ENCODE measurements at regions not wholly inside any gene's neighbourhood (a gene's known extent, or its start where the extent isn't known, plus 50 kb on each side); places are given as distances from the start of the nearest gene placed in this dataset.
"Not testable (repeated sequence)": the region's sequence is repeated elsewhere in the genome, so short reads cannot be mapped to it uniquely, and the experiment has no call there.

- DNase-seq: no peak
Measured at GRCh38 chr15:60138397-60138968, 134.4 kb downstream of the FOXB1 start.

GRCh38 chr15:60152386-60152785 is 148.3 kb downstream of the FOXB1 start:
- no peak for DNase-seq

GRCh38 chr15:60154764-60155325 is 150.7 kb downstream of the FOXB1 start:
- no peak for DNase-seq

GRCh38 chr15:60155661-60156060 is 151.6 kb downstream of the FOXB1 start:
- DNase-seq: no peak

- no peak for DNase-seq
Measured at GRCh38 chr15:60160909-60161308, 156.8 kb downstream of the FOXB1 start.

- DNase-seq: no peak
Measured at GRCh38 chr15:60161704-60162103, 157.6 kb downstream of the FOXB1 start.

- DNase-seq: no peak
Measured at GRCh38 chr15:60162251-60162967, 158.3 kb downstream of the FOXB1 start.

GRCh38 chr15:60162968-60163355 is 158.9 kb downstream of the FOXB1 start:
- no peak for DNase-seq

- no peak for DNase-seq
Measured at GRCh38 chr15:60165111-60165510, 161.0 kb downstream of the FOXB1 start.

- DNase-seq: no peak
Measured at GRCh38 chr15:60172143-60172542, 168.0 kb downstream of the FOXB1 start.

GRCh38 chr15:60179786-60180391 is 175.8 kb downstream of the FOXB1 start:
- DNase-seq: no peak

- not testable (repeated sequence) for DNase-seq
Measured at GRCh38 chr15:60181957-60182356, 177.8 kb downstream of the FOXB1 start.

- DNase-seq: no peak
Measured at GRCh38 chr15:60183366-60183765, 179.3 kb downstream of the FOXB1 start.

GRCh38 chr15:60184579-60184978 is 180.5 kb downstream of the FOXB1 start:
- DNase-seq: no peak

GRCh38 chr15:60191016-60191415 is 186.9 kb downstream of the FOXB1 start:
- no peak for DNase-seq

GRCh38 chr15:60191821-60192220 is 187.7 kb downstream of the FOXB1 start:
- no peak for DNase-seq

- no peak for DNase-seq
Measured at GRCh38 chr15:60195611-60196010, 191.5 kb downstream of the FOXB1 start.

- no peak for DNase-seq
Measured at GRCh38 chr15:60204131-60204885, 193.5 kb downstream of the ANXA2 start.

GRCh38 chr15:60208709-60209108 is 189.1 kb downstream of the ANXA2 start:
- peak; percentile 42 for DNase-seq

- no peak for DNase-seq
Measured at GRCh38 chr15:60212536-60212935, 185.2 kb downstream of the ANXA2 start.

GRCh38 chr15:60213377-60214000 is 184.3 kb downstream of the ANXA2 start:
- DNase-seq: no peak

- no peak for DNase-seq
Measured at GRCh38 chr15:60214201-60214600, 183.6 kb downstream of the ANXA2 start.
